HG03439 (cell line): ENCODE measurements at regions not wholly inside any gene's neighbourhood (a gene's known extent, or its start where the extent isn't known, plus 50 kb on each side); places are given as distances from the start of the nearest gene placed in this dataset.

Source experiments
- ATAC-seq: cut with Tn5 transposase; IDR thresholded peaks from one replicate; pipeline ENCODE4 v1.9.1; 2021; ENCODE audit warnings: mild to moderate bottlenecking, moderate library complexity; ENCODE audit not compliant: unreplicated experiment

DNA sequence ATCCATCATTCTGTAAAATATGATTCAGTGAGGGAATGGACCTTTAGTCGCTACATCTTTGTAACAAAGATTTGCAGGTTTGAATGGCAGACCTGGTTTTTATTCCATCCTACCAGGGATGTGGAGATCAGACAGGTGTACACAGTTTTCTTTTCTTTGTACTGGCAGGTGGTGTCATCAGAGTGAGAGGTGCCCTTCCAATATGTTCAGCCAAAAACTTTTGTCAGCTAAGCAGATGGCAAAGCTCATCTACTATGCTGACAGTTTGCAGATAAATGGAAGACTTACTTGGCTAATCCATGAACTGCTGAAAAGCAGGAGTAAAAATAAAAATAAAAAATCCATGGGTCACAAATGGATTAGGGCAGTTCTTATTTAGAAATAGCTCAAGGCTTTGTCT, 185.5 kb upstream of the DOK6 start:
- ATAC-seq = no peak

DNA sequence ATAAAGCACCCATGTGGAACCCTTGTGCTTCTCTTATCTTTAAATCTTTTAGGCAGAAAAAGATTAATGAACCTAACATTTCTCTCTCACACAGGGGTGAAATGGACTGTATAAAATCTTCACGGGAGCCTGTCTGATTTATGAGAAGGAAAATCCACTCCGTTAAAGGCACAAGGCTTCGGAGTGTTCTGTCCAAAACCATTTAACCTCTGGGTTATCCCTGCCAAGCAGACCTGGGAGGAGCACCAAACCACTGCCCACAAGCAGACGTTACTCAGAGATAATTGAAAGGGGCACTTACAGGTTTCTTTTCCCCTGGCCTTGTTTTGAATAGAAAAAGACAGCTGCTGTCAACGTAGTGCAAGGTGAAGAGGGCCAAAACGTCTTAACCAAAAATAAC, 184.4 kb upstream of the DOK6 start:
- no peak for ATAC-seq

DNA sequence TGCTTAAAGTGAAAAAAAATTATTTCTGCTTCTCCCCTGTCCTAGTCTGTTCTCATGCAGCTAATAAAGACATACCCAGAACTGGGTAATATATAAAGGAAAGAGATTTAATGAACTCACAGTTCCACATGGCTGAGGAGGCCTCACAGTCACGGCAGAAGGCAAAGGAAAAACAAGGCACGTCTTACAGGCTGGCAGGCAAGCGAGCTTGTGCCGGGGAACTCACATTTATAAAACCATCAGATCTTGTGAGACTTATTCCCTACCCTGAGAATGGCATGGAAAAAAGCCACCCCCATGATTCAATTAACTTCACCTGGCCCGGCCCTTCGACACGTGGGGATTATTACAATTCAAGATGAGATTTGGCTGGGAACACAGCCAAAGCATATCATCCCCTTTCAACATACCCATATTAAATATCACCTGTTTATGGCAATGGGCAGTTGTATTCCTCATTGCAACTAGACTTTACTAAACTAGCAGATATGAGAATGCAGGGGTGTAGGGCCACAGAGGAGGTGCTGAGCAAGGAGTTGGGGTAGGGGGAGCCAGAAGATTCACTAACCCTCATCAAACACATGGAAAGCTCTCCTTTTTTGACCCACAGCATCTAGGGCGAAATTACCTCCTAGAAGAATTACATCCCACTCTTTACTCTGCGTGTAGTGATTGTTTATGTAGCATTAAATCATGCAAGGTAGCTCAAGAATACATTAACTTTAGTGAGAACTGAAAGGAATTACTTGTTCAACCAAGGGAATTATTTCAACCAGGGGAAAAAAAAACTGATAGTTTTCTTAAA, 183.3 kb upstream of the DOK6 start:
- ATAC-seq = no peak

DNA sequence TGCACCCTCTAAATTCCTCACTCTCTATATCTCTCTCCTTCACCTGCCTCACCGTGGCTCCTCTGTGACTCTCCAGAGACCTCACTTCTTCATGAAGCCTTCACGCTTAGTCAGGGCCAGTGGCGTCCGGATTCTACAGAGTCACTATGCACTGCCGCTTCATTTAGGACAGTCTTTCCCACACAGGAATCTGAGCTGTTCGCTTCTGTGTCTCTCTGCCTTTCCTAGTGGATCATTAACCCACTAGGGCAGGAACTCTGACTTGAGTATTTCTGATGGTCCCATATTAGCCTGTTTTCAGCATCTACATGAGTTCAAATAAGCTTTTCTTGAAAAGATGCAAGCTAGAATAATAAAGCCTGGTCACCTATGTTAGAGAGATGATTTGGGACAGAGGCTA, 180.2 kb upstream of the DOK6 start:
- no peak for ATAC-seq

DNA sequence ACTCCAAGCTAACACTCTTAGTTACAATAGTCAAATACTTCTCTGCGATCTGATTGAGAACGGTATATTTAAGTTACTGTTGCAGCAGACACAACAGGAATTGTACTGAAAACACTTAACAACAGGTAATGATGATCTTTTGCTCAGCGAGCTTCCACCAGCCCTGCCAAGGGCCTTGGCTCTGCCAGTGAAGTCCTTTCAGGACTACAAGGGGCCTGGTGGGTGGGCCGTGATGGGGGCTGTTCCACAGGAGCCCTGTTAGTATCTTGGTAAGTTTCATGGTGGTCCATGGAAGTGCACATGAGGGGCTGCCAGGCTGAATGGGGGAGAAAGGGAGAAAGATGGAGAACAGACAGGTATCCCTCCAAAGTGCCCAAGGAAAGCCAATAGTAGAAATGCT, 178.6 kb upstream of the DOK6 start:
- no peak for ATAC-seq

DNA sequence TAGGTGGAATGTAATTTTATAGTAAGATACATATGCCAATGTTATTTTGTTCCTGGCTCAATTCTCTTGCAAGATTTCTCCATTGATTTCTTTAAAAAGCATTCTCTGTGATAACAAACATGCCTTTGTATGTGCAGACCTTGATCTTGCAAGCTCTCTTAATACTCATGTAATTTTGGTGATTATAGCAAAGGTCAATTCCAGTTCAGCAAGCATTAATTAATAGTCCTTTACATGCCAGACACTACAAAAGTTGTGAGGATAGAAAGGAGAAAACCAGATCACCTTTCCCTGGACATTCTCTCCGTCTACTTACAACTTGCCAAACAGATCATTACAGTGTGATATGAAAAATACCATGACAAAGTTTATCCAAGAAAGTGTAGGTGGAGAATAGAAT, 173.7 kb upstream of the DOK6 start:
- ATAC-seq = no peak

DNA sequence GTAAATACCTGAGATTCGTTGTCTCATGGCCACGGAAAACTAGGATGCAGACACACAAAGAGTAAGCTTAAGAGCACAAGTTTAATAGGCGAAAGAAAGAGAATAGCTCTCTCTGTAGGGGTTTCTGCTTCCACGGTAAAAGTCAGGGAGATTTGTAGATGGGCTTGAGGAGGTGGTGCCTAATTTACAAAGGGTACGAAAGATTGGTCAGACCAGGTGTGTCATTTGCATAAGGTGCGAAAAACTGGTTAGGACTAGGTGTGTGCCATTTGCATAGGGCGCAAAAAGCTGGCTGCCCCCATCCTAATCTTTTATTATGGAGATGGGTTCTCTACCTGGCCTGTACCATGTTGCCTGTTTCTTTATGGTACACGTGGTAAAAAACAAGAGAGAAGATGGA, 170.5 kb upstream of the DOK6 start:
- ATAC-seq = no peak

DNA sequence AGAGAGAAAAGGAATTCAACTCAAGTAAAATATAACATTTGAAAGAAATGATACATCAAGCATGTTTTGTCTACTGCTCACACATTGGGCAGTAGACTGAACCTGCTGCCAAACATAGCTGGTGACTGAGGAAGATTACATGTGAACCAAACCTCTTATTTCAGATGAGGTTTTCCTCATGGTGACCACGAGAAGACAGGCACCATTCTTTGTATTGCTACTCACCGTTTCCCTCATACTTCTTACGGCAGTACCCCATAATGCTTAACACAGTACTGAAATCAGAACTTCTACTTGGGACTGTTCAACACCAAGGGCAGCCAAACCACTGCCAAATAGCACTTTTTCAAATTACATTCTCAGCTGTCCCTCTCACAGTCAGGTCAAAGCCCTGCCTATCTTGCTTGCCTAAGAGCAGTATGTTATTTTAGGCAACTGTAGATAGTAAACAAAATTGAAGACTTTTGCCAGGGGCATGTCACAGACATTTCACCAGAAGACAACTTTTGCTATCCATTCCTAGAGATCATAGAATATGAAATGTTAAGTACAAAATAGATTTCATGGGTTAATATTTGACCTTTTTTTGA, 167.1 kb upstream of the DOK6 start:
- ATAC-seq = no peak

DNA sequence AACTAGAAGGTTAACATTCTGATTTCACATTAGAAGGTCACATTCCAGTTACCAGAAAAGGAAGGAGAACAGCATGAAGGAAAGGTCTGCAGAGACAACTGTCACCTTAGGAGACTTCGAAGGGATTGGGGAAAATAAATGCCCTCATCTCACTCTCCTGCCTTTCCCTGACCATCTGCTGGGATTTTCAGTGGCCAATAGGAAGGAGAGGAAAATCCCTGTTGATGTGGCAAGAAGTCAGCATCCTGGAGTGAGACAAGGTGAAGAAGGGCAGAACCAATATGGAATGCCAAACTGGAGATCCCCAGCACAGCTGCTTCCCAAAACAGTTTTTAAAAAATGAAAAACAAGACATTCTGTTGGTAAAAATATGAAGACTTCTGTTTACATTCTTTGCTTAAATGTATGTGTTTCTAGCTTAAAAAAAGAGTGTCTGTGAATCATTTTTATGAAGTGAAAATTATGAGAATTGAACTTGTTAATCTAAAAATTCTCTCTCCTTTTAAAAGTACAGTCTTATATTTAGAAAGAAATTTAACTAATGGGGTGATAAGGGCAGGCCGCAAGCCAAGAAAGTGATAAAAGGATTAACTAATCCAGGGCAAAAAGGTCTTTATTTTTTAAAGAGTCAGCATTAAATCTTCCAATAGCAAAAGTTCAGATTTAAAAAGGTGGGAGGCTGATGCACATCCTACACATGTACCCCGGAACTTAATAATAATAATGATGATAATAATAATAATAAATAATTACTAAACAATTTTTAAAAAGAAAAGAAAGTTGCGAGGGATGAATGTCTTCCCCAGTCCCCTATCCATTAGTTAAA, 160.6 kb upstream of the DOK6 start:
- no peak for ATAC-seq

DNA sequence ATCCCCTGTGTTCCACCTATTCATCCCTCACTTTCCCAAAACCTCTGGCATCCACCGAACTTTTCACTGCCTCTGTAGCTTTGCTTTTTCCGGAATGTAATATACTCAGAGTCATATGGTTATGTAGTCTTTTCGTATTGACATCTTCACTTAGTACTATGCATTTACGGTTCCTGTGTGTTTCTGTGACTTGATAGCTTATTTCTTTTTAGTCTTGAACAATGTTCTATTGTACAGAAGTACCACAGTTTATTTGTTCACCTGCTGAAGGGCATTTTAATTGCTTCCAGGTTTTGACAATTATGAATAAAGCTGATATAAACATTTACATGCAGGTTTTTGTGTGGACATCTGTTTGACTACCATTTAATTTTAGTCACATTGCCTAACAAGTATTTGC, 154.7 kb upstream of the DOK6 start:
- ATAC-seq = no peak

DNA sequence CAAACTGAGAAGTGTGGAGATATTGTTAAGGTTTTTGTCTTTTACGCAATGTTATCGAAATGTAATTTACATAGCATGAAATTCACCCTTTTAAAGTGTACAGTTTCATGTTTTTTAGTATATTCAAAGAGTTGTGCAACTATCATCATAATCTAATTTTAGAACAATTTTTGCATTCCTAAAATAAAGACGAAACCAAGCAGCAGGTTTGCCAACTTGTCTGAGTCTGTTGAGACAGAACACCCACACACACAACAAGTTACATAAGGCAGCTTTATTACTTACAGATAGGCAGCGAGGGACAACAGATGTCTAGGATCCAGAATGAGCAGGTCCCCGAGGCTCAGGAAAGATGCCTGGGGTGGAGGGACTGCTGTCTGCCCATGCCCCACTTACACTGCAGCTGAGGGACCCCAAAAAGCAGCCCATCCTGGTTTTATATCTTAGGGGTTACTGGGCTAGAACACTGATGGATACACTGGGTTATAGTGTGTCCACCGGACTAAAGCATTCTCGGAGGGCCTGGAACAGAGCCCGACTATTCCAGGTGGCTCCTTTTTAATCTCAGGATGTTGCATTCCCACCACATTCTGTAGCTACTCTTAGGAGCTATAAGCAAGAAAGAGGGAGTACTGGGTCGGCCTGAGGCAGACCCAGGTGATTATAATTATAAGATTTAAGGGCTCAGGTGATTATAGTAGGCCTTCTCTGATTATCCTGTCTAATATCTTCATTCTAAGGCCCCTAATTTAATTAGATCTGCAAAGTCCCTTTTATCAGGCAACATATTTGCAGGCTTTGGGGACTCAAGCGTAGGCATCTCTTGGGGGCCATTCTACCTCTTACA, 150.2 kb upstream of the DOK6 start:
- peak; percentile 56 for ATAC-seq

DNA sequence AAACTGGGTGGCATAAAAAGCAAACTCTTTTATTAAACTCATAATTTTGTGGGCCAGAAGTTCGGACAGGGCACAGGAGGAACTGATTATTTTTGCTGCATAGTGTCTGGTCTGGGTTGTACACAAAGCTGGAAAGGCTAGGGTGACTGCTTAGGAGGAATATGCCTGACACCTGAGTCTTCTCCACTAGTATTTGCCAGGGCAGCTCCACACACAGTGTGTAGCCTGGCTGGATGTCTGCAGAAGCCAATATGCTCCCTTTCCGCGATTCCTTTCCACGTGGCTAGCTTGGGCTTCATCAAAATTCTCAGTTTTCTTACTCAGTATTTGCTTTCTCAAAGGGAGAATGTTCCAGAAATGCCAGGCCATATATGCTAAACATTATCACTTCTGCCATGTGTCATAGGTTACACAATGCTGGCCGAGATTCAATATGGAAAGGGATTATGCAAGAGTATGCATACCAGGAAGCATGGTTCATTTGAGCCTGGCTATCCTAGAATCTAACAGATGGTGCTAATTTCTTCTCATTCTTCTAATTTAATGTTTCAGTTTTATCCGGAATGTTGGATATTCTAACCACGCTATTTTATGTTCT, 142.7 kb upstream of the DOK6 start:
- no peak for ATAC-seq

DNA sequence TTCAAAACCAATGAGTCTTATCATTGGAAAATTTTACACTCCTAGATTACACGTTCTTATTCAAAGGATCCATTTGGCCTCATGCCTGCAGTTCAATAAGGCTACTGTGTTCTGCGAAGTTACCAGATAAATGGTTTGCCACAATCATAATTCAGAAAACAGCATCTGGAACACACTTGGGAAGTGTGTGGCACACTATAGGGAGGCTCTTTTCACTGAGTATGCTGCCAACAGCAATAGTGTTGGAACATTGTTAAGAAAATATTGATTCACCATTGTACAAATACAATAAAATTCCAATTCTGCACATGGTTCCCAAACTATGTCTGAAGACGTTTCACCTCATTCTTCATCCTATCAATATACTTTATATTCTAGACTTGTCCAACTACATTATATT, 141.4 kb upstream of the DOK6 start:
- ATAC-seq = no peak

DNA sequence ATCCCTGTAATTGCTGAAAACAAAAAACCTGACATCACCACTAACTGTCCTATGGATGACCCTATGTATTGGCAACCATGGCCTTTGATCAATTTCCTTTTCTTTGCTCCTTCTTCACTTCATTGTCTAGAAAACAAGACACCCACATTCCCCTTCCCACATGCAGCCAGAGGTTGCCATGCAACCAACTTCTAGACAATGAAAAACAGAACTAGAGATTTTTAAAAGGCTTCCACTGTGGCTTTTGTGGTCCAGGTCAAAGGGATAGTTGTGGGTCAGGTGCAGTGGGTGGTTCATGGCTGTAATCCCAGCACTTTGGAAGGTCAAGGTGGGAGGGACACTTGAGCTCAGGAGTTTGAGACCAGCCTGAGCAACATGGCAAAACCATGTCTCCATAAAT, 139.3 kb upstream of the DOK6 start:
- ATAC-seq = no peak

DNA sequence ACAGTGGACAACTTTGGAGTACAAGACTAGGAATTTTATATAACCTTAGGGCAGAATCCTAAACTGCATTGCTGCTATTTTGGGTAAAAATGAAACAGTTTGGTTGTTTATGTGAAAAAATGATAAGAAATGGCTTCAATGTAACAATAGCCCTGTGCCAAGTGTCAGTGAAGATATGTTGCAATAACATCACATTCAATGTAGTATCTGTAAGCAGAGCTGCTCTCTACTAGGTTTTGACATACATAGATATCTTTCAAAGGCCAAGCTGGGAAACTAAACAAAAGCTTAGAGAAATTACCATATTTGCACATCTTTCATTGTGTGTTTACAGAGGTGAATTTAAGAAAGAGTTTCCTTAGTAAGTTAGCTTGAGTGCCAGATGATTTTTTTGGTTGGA, 135.0 kb upstream of the DOK6 start:
- no peak for ATAC-seq

DNA sequence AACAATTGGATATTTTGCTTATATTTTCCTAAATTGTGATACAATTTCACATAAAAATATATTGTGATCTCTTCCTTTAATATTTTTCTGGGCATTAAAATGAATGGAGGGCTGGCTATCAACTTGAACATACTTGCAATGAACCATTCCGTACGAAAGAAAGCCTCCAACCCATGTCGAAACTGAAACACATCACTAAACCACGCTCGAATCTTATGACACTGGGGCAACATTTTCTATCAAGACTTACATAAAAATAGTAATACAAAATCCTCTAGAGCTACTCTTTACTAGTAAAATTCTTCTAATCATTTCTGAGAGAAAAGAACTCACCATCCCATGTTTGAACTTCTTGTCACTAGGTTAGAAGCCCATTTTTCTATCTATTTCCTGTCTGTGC, 132.8 kb upstream of the DOK6 start:
- ATAC-seq = no peak

DNA sequence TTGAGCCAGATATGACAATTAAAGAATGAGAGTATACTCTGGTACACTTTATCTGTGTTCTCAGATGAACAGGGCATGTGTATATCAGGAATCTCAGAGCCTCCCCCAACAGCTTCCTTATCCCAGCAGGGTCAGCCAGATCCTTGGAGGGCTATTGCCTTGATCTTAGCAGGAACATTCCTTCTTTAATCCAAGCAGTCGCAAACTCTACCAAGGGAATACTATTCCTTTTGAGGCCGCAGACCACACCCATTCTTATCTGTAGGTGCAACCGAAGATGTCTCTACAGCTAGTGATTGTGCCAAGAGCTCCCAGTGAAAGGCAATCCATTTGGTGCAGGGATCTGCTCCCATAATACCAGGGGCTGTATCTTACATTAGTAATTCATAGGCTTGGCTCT, 118.3 kb upstream of the DOK6 start:
- no peak for ATAC-seq

DNA sequence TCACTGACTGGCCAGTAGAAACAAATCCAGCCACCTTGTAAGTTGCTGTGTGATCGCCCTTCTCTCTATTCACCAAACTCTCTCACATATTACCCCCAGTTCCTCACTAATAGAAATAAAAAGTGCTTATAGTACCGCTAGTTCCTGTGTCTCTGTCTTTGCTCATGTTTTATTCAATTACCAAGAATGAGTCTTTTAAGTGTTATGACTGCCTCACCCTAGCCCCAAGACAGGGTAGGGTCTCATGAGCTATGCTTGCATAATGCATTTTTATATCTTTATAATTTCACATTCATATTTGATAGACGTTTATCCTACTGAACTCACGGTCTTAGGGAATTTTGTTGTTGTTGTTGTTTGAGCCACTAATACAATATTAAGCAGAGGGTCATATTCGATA, 109.6 kb upstream of the DOK6 start:
- no peak for ATAC-seq

DNA sequence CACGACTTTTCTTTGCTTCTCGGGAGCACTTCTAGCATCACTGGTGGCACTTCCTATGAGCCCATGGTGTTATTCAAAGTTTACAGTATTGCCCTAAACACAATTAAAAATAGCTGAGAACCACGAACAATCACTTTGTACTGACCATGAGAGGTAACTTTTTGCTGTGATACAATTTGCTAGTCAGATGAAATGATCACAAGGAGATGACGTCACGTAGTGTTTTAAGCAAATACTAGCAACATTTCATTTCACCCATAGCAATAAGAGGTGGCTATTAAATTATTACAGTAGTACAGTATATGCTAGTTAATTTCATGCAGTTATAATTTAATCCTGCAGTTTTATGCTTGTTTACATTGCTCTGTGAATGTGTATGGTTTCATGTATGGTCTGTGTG, 108.9 kb upstream of the DOK6 start:
- ATAC-seq = no peak

DNA sequence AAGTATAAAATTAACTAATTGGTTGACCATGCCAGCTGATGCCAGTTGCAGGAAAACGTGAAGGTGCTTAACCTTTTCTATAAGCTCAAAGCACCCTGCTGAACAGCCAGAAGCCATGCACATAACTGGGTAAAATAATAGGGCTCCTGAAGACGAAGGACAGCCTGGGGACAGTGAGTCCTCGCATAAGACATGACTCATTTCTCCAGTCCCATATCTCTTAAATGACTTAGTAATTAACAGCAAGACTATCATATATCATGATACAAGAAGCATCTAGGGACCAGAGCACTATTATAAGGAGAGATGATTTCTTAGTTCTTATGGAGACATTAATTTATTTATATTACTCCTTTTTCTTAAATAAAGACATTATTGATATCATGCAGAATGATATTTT, 100.5 kb upstream of the DOK6 start:
- ATAC-seq = no peak

DNA sequence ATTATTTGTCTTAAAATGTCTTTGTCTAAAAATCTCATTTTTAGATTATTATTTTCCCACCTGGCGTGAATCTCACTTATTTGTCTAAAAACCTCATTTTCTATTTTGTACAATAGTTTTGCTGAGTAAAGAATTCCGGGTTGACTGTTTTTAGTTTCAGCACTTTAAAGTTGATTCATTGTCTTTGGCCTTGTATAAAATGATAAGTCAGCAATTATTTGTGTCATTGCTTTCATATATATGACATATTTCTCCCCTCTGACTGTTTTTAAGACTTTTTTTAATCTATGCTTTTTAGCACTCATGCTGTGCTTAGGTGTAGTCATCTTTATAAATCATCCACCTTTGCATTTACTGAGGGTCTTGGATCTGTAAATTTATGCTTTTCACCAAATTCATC, 92.1 kb upstream of the DOK6 start:
- ATAC-seq = no peak
